Stimulated activated CD8-positive, alpha-beta memory T cell treated with anti-CD3 and anti-CD28 coated beads, Interleukin-7, amount 100 ng/mL, for 4 hours (primary cell): ENCODE measurements at regions not wholly inside any gene's neighbourhood (a gene's known extent, or its start where the extent isn't known, plus 50 kb on each side); places are given as distances from the start of the nearest gene placed in this dataset.
"Not testable (repeated sequence)": the region's sequence is repeated elsewhere in the genome, so short reads cannot be mapped to it uniquely, and the experiment has no call there.

Source experiments
- DNase-seq, 2 donors: peaks; one replicate each; pipeline ENCODE4 v3.0.0-alpha.2; 2020; ENCODE audit warnings: low read depth in 2 of 2

DNA sequence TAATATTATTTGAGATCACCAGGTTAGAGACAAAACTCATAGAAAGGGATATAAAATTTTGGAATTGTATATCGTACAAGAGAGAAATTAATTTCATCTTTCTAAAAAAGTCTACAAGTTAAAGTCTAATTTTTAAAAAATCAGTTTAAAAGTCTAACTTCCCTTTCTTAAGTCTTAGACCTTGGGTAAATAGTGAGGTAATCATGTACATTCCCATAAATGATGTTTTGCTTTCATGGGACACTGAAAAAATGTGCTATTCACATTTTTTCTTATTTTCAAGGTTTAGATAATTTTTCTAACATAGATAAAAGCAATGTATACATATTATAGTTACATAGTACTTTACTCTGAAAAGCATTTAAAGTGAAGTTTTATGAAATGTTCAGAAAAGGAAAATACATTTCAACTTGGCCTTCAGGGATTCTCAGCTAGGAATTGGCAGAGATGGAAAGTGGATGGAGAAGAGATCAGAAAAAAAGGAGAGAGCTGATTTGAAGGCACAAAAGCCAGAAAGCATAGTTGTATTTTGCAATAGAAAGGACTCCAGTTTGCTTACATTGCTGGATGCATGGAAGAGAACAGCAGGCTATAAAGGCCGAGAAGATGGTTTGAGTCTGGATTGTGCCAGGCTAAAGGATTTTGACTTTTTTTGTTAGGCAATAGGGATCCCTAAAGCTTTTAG, 194.0 kb downstream of the CASP12 start:
- no peak for DNase-seq

DNA sequence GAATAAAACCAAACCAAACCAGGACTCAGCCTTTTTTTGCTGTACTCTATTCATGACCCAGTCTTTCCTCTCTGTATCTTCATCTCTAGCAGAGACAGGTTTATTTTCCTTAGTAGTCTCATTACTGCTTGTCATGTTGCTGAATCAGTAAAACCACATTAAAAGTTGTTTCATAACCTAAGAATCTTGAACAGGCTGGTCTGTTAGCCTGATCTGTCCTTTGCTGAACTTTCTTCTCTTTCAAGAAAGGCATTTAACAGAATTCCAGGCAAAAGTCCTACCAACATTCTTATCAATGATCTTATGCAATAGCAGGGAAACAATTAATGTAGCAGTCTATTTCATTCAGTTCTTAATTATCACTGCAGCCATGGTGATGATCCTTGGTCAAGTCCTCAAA, 197.7 kb downstream of the CASP12 start:
- DNase-seq = no peak

DNA sequence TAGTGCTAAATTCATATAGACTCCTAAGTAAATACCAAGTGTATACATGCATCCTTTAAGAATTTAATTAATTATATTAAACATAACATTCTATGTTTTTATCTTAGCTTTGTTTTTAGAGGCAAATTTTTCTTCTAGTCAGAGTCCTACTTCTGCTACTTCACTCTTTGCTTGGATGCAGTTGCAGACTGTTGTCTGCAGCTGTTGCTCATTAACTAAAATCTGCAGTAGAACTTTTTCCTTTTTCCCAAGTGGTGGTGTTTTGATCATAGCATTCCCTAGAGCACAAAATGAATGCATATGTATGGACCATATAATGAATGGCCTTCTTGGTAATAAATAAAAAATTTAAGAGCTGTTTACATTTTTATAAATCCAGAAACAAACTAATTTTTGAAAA, 198.3 kb downstream of the CASP12 start:
- no peak for DNase-seq

DNA sequence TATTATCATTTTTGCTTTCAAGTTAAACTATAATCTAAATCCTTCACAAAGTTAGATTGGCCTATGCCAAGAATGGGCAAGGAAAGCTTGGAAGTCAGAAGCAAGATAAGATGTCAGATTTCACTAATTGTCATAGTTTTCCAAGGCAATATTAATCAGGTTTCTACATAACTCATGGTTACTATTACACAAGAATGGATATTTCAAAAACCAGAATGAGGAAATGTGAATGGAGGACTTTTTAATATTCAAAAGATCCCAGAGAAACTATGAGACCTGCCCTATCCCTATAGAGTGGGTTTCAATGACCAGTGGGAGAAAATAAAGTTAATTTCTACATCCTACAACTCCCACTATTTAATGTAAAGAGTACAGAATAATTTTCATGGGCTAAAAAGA, 203.2 kb downstream of the CASP12 start:
- DNase-seq = no peak

DNA sequence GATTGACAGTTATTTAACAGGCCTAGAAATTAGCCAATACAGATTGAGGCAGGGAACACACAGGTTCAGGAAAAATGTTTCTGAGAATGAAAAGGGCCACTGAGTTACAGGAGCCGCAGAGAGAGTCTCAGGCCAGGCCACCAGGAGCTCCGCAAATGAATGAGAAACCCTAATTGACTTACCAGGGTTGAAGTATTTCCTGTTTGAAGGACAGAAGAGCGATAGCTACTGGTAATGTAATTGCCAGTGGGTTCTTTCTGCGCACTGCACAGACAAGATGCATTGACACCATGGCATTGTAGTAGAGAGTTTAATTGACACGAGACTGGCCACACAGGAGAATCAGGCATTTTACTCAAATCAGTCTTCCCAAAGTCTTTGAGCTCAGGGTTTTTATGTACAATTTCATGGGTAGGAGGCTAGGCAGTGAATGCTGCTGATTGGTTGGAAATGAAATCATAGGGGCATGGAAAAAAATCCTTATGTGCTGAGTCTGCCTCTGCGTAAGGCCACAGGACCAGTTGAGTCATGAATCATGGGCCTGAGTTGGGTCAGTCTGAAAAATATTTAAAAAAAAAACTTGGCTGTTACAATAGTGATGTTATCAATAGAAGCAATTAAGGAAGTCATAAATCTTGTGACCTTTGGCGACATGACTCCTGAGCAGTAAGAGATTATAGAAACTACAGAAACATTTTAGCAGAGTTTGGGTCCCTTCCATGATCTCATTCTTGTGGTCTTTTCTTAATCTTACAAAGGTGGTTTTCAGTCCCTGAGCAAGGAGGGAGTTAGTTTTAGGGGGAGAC, 203.8 kb downstream of the CASP12 start:
- DNase-seq = no peak

DNA sequence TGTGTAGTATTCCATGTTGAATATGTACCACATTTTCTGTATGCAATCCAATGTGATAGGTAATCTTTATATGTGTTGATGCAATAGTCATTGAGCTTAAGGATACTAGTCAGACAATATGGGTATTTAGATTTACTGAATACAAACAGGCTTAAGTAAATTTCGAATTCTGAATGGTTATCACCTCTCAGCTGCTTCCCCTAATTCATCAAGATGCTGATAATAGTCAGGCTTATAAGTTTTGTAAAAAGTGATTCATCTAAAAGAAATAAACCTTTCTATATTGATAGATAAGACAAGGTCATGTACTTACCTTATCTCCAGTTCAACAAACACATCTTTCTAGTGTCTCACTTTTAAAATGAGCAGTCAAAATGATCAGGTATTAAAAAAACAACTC, 205.5 kb downstream of the CASP12 start:
- no peak for DNase-seq

DNA sequence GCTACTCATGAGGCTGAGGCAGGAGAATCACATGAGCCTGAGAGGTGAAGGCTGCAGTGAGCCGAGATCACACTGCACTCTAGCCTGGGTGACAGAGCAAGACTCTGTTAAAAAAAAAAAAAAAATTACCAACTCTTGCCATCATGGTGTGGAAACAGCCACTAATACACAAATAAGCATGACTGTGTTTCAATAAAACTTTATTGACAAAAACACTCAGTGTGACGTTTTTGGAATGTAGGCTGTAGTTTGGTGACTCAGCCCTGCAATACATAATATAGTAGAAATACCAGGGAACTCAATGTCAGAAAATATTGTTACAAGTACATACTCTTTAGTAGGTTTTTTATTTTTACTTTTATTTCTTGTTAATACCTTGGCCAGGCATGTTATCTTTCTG, 207.1 kb downstream of the CASP12 start:
- no peak for DNase-seq

DNA sequence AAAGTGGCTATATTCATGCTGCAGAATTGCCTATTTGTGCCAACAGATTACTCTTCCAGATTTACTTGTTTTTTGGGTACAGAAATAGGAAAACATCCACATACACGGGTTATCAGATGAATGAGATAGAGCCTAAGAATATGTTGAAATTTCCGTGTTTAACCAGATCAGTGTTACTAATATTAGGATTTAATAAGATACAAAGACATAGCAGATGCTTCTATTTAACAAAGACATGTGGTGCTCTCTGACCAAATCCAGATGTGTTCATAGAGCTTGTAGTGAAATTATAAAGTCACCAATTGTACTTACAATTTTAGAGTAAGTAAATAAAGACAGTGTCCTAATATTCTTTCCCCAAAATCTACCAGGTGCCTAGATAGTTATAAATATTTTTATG, 208.0 kb downstream of the CASP12 start:
- DNase-seq = no peak

DNA sequence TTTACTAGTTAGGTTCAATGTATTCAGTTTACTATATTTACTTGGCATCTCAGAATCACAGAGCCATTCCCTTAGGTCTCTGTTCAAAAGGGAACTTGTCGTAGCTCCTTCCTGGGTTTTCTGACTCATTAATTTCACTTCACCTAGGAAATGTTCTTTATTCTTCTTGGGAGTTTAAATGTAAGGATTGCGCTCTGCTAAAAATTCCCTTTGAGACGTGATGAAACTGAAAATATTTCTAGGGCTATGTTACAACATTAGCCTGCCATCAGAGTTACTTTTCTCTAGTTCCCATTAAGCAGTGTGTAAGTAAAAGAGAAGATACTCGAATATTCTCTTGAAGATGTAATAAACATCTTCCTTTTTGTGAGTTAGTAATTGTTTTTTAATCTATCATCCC, 209.5 kb downstream of the CASP12 start:
- no peak for DNase-seq

DNA sequence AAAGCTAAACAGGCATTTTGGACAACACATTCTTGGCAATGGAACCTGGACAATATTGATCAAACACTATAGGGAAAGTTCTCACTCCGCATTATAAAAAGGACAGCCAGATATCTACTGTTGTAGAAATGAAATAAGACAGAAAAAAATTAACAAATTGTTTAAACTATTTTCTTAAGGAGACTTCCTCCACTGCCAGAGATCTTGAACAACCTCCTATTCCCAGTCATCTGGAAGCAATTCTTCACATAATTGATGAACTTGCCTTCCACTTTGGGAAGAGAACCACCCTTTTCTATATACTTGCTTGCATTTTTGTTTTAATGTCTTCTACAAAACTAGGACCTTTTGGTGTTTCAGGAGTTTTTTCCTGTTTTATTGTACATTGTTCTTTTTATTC, 216.1 kb downstream of the CASP12 start:
- no peak for DNase-seq

DNA sequence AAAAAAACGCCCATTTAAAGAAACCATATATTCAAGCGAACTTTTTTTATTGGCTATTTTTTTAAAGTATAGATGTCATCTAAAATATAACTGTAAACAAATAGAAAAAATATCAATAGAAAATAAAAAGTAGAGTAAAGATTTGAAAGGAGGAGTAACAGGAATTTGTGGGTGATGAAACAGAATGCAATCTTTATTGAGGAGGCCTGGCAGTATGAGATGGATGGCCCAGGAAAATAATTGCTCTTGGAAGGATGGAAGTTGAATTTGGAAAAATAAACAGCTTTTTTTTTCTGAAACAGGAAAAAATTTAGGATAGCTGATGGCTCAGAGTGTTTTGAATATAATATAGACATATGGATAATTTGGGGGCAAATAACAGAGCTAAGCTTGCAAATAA, 219.0 kb downstream of the CASP12 start:
- no peak for DNase-seq

DNA sequence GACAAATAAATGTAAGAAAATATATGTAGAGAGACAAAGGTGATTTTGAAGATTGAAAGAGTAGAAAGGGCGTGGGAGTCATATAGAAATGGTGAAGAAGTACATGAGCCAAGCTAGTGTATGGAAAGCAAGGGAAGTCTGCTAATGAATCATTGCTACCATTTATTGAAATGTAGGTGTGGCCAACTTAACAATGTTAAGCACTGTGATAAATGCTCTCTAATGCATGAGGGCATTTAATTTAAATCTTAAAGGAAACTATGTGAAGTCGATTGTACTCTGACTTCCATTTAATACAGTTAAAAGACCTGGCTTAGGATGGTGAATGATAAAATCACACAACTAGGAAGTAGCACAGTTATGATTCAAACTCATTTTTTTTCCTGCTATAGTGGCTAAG, 219.9 kb downstream of the CASP12 start:
- DNase-seq = no peak

DNA sequence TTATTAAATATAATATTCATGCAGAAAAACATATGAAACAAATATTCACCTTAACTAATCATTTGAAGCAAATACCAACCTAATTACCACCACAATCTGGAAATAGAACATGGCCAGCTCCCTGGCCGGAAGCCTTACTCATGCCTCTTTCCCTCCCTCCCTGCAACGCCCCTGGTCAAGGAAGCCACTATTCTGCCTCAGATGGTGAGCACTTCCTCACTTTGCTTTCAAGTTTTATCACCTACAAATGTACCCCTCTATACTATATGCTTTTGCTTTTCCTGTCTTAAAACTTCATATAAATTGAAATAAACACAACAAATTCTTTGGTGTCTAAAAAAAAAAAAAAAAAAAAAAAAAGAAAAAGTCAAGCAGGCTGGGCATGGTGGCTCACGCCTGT, 221.2 kb downstream of the CASP12 start:
- DNase-seq = not testable (repeated sequence)

DNA sequence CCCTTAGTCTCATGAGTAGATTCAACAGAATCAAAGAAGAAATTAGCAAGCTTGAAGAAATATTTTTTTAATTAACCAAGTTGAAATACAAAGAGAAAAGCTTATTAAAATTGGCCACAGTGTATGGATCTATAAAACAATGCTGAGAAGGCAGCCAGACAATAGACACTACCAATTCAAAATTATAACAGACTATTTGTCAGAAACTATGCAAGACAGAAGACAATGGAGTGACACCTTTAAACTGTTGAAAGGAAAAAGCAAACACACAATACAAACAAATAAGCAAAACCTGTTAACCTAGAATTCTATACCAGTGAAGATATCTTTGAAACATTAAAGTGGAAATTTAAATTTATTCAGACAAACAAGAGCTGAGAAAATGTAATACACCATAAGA, 225.4 kb downstream of the CASP12 start:
- no peak for DNase-seq

DNA sequence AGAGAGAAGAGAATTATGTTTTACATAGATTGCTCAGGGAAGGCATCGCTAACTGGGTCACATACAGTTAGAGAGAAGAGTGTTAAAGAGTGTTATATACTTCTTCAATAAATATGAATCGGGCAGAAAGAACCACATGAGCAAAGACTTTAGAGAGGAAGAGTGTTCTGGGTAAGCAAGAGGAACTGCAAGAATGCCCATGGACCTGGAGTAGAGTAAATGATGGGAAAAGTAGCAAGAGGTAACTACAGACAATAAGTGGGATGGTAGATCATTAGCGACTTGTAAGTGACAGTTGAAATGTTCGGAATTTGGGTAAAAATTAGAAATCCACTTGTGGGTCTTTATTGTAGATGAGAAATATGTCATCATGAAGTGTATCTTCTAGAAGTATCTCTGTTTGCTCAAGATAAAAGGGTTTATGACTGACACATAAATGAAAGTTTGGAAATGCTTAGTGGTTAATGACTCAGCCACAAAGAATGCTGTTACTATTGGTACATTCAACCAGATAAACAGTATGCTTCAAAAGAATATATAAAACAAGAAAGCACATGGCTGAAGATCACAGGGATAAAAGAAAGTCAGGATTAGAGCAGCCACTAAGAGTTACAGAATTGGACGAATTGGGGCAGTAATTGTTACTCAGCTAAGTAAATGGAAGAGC, 229.3 kb downstream of the CASP12 start:
- DNase-seq = no peak

DNA sequence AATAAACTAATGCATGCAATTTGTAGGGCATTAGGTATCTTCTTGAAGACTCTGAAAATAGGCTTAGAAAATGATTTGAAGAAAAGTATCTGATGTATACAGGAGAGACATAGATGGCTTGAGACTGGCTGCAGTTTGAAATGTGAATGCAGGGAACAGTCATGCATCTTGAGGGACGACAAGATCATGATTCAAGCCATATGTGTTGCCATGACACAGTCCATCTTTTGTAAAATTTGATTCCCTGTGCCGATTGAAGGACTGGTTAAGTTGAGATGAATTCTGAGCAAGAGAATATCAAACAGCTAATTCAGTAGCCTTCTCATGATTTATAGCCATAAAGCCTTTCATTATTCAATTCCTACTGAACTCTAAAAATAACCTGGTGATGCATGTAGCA, 231.6 kb downstream of the CASP12 start:
- DNase-seq = no peak

DNA sequence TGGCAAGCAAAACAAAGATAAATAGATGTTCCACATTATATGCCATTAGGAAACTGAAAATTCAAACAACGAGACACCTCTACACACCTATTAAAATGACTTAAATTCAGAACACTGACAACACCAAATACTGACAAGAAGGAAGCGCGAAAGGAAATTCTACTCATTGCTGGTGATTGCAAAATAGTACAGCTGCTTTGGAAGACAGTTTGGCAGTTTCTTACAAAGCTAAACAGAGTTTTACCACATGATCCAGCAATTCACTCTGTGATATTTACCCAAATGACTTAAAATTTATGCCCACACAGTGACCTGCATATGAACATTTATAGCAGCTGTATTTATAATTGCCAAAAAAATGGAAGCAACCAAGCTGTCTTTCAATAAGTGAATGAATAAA, 232.6 kb downstream of the CASP12 start:
- no peak for DNase-seq

DNA sequence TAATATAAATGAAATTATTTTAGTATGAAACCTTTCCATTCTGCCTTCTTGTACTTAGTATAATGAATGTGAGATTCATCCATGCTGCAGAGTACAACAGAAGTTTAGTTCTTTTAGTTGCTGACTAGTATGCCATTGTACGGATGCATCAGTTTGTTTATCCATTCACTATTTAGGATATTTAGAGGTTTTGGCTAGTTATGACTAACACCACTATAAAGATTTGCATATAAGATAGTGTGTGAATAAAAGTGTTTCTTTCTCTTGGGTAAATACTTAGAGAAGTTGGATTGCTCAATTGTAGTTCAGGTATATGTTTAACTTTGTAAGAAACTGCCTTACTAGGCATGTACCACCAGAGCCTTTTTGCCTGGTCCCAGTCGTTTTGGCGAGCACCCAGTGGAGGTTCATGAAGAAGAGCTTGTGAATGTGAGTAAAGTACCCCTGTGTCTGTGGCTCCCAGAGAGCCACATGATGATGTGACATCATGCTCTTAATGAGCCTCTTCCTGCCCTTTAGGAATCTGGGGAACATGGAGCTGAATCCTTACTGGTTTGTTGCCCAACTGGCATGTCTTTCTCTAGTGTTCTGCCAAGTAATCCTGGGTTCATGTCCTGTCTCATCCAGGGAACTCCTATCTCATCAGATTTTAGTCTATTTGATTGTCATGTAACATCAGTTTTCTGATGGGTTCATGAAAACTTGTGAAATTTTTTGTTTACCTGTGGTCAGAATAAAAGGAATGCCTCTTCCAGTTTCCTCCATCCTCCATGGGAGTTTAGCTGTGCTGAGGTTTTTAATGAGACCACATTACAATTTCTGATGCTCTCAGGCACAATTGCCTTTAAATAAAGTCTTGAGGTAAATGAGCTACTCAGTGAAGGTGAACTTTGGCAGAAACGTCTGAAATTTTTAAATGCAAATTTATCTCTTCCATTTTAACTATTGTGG, 234.8 kb downstream of the CASP12 start:
- DNase-seq = no peak

DNA sequence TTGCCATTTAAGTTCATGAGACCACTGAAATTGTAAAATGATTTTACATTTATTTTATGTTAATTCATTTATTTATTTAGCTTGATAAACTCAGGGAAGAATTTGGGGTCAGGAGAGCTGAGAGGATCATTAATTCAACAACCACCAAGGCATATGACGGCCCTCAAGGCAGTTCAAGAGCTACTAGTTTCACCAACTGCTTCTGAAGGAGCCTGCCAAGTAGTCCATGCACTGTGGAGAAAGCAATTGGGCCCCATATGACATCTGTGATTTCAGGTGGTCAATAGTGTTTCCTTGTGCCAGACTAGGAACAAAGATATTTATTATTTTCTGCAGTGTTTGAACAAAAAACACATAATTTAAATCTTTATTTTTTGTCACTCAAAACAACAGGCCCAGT, 236.4 kb downstream of the CASP12 start:
- DNase-seq = no peak

DNA sequence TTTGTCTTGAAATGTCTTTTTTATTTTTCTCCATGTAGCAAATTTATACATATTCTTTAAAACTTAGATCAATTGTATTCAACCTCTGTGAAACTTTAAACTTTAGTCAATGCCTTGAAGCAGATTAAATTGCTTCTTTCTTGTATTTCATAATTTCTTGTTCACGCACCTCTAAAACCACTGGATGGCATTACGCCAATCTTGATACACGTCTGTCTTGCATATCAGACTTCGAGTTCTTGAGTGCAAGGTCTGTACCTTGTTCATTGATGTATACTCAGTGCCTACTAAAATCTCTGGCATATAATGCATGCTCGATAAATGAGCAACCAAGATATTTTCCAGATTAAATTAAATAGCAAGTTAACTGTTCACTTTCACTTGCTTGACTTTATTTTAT, 236.8 kb downstream of the CASP12 start:
- no peak for DNase-seq

DNA sequence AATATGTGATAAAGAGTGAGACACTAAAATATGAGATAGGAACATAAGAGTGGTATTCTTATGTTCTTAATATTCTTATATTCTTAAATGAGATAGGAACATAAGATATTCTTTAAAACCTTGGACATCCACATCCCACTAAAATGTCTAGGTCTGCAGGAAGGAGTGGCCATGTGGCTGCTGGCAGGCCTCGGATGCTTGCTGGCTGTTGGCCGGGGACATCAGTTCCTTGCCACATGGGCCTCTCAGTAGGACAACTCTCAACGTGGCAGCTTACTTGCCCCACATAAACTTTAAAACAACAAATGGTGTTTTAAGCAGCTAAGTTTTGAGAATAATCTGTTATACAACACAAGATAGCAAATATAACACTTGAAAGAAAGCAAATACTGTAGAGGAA, 240.1 kb downstream of the CASP12 start:
- DNase-seq = no peak

DNA sequence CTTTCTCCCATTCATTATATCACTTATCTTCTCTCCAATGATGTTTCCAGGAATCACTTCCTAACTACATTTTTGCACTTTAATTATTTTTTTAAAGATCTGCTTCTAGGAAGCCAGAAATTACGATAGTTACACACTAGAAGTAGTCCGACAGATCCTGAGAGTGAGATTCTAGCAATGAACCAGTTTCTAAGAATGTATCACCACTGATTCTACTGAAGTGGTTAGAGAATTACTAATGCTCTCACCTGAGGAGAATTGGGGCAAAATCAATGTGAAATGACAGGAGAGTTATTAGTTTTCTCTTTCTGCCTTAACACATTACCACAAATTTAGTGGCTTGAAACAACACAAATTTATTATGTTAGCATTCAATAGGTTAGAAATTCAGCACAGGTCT, 241.2 kb downstream of the CASP12 start:
- no peak for DNase-seq
